HFFc6 (cell line): ENCODE measurements at regions not wholly inside any gene's neighbourhood (a gene's known extent, or its start where the extent isn't known, plus 50 kb on each side); places are given as distances from the start of the nearest gene placed in this dataset.

ENCODE experiments used
- DNase-seq: peaks from one replicate; pipeline ENCODE4 v3.0.0-alpha.2; 2018
- H3K27ac Mint-ChIP-seq: 2 replicates; pipeline ENCODE4 v1.8.0; 2020; ENCODE audit warnings: mild to moderate bottlenecking, mixed read lengths
- H3K27me3 Mint-ChIP-seq: 2 replicates; pipeline ENCODE4 v1.8.0; 2021; ENCODE audit warnings: mild to moderate bottlenecking, moderate library complexity, mixed read lengths; ENCODE audit not compliant: insufficient read depth
- H3K36me3 Mint-ChIP-seq: 2 replicates; pipeline ENCODE4 v1.8.0; 2021; ENCODE audit warnings: low read depth, mixed read lengths
- H3K4me1 Mint-ChIP-seq: 2 replicates; pipeline ENCODE4 v1.8.0; 2020; ENCODE audit warnings: low read depth, mixed read lengths
- H3K4me3 Mint-ChIP-seq: 2 replicates; pipeline ENCODE4 v1.8.0; 2020; ENCODE audit warnings: mild to moderate bottlenecking, moderate library complexity, mixed read lengths
- H3K9me3 Mint-ChIP-seq: 2 replicates; pipeline ENCODE4 v1.8.0; 2020; ENCODE audit warnings: mild to moderate bottlenecking, mixed read lengths
- CTCF ChIP-seq: fragments of 200-600 bp; sonication (generic); IDR thresholded peaks from 2 replicates; pipeline ENCODE4 v1.5.0; 2021; ENCODE audit warnings: antibody characterized with exemption, mild to moderate bottlenecking

GRCh38 chr13:109919715-109920375, 133.5 kb upstream of the IRS2 start:
- no peak overlapping the region for H3K4me3 Mint-ChIP-seq
- peak; percentile 20 for DNase-seq
- H3K36me3 Mint-ChIP-seq: no peaks in the 10 kb centered on the region
- TF ChIP-seq CTCF: no peak
- peaks cover 21% of the 10 kb centered on the region for H3K4me1 Mint-ChIP-seq
- no peak overlapping the region for H3K27ac Mint-ChIP-seq
- H3K27me3 Mint-ChIP-seq: no peaks in the 10 kb centered on the region
- H3K9me3 Mint-ChIP-seq: no peaks in the 10 kb centered on the region

GRCh38 chr13:109918179-109918711, 131.9 kb upstream of the IRS2 start:
- no peaks in the 10 kb centered on the region for H3K9me3 Mint-ChIP-seq

GRCh38 chr13:109917422-109917821, 131.0 kb upstream of the IRS2 start:
- no peak for DNase-seq
- H3K27me3 Mint-ChIP-seq: no peaks in the 10 kb centered on the region; the same call in 1 of the 2 replicates
- H3K4me1 Mint-ChIP-seq: peaks cover 21% of the 10 kb centered on the region
- H3K27ac Mint-ChIP-seq: no peak overlapping the region
- H3K36me3 Mint-ChIP-seq: no peaks in the 10 kb centered on the region
- H3K9me3 Mint-ChIP-seq: no peaks in the 10 kb centered on the region
- TF ChIP-seq CTCF: no peak
- H3K4me3 Mint-ChIP-seq: no peak overlapping the region

More at GRCh38 chr13:109918179-109918711, 131.9 kb upstream of the IRS2 start:
- DNase-seq: no peak
- Mint-ChIP-seq H3K27ac (no peak overlapping the region), H3K27me3 (no peaks in the 10 kb centered on the region; the same call in 1 of the 2 replicates), H3K4me3 (no peak overlapping the region), H3K36me3 (no peaks in the 10 kb centered on the region), H3K4me1 (peaks cover 21% of the 10 kb centered on the region)
- TF ChIP-seq CTCF: no peak

GRCh38 chr13:109913936-109914510, 127.6 kb upstream of the IRS2 start:
- Mint-ChIP-seq H3K36me3 (no peaks in the 10 kb centered on the region), H3K4me3 (no peak overlapping the region), H3K4me1 (peaks cover 10% of the 10 kb centered on the region), H3K9me3 (no peaks in the 10 kb centered on the region), H3K27me3 (no peaks in the 10 kb centered on the region; the same call in 1 of the 2 replicates), H3K27ac (no peak overlapping the region)
- DNase-seq: no peak
- no peak for TF ChIP-seq CTCF

GRCh38 chr13:109913186-109913585, 126.8 kb upstream of the IRS2 start:
- DNase-seq: no peak
- no peak for TF ChIP-seq CTCF
- H3K27ac Mint-ChIP-seq: no peak overlapping the region

More at GRCh38 chr13:109913186-109913585, 126.8 kb upstream of the IRS2 start:
- peaks cover 4% of the 10 kb centered on the region for H3K4me1 Mint-ChIP-seq
- H3K36me3 Mint-ChIP-seq: no peaks in the 10 kb centered on the region; the same call in 1 of the 2 replicates
- H3K9me3 Mint-ChIP-seq: no peaks in the 10 kb centered on the region
- no peak overlapping the region for H3K4me3 Mint-ChIP-seq
- H3K27me3 Mint-ChIP-seq: peaks cover 3% of the 10 kb centered on the region; the same call in 1 of the 2 replicates
